ENCODE measurements at regions not wholly inside any gene's neighbourhood (a gene's known extent, or its start where the extent isn't known, plus 50 kb on each side); places are given as distances from the start of the nearest gene placed in this dataset.

GRCh38 chr11:81246941-81247340, 1486.7 kb downstream of the FAM181B start (continued):
- no peak for TF ChIP-seq BCLAF1 (IDR thresholded peaks at IDR 0.05)

GRCh38 chr11:81245791-81246190, 1487.9 kb downstream of the FAM181B start:
- BruUV-seq (replicated peaks), result no TSS peak
- ATAC-seq, result no peak
- ChIA-PET CTCF (interaction anchor here (1.2 kb wide), 1 partner anchor 9 kb away, joined by 4 read pairs; no protein-coding TSS in a partner anchor), RAD21 (ENCODE audit: unreplicated experiment) (no interaction called here), POLR2A (no interaction called here), SMC1A (ENCODE audit: uncharacterized antibody, unreplicated experiment) (no interaction called here)
- TF ChIP-seq, protein P1, sequence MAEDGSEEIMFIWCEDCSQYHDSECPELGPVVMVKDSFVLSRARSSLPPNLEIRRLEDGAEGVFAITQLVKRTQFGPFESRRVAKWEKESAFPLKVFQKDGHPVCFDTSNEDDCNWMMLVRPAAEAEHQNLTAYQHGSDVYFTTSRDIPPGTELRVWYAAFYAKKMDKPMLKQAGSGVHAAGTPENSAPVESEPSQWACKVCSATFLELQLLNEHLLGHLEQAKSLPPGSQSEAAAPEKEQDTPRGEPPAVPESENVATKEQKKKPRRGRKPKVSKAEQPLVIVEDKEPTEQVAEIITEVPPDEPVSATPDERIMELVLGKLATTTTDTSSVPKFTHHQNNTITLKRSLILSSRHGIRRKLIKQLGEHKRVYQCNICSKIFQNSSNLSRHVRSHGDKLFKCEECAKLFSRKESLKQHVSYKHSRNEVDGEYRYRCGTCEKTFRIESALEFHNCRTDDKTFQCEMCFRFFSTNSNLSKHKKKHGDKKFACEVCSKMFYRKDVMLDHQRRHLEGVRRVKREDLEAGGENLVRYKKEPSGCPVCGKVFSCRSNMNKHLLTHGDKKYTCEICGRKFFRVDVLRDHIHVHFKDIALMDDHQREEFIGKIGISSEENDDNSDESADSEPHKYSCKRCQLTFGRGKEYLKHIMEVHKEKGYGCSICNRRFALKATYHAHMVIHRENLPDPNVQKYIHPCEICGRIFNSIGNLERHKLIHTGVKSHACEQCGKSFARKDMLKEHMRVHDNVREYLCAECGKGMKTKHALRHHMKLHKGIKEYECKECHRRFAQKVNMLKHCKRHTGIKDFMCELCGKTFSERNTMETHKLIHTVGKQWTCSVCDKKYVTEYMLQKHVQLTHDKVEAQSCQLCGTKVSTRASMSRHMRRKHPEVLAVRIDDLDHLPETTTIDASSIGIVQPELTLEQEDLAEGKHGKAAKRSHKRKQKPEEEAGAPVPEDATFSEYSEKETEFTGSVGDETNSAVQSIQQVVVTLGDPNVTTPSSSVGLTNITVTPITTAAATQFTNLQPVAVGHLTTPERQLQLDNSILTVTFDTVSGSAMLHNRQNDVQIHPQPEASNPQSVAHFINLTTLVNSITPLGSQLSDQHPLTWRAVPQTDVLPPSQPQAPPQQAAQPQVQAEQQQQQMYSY (CRISPR knock-in tag; IDR thresholded peaks at IDR 0.05), result no peak
- TF ChIP-seq CBX3 (IDR thresholded peaks at IDR 0.05; ENCODE audit: borderline replicate concordance, low read depth) (no peak), EED (IDR thresholded peaks at IDR 0.05; ENCODE audit: low read depth) (no peak)
- Histone ChIP-seq H3K4me1 (ENCODE audit: control insufficient read depth, insufficient read depth, low read length) (no peaks in the 10 kb centered on the region), H4K20me1 (ENCODE audit: control insufficient read depth, insufficient read depth) (no peaks in the 10 kb centered on the region), H3K36me3 (ENCODE audit: control insufficient read depth in 2 of 2, insufficient read depth in 2 of 2, low read length in 1 of 2) (no peaks in the 10 kb centered on the region), H3K4me3 (no peak overlapping the region), H3K9ac (ENCODE audit: control insufficient read depth, insufficient read depth, low read length) (no peak overlapping the region), H3K27me3 (replicated peaks in 1 of 2; ENCODE audit: control insufficient read depth in 2 of 2, insufficient read depth in 2 of 2, low read length in 1 of 2) (no peaks in the 10 kb centered on the region), H3K79me2 (ENCODE audit: control insufficient read depth, insufficient read depth, low read length) (no peaks in the 10 kb centered on the region), H3K4me2 (ENCODE audit: control insufficient read depth, insufficient read depth) (no peak overlapping the region), H2AFZ (ENCODE audit: control insufficient read depth, low read depth, low read length) (no peak overlapping the region), H3K9me3 (replicated peaks; ENCODE audit: control insufficient read depth, insufficient read depth, low read length) (no peaks in the 10 kb centered on the region), H3K27ac (ENCODE audit: control insufficient read depth, insufficient read depth) (no peak overlapping the region)
- in situ Hi-C loops (cut with MboI) (loop anchor here (25.0 kb wide), 1 partner anchor 1533 kb away; no protein-coding TSS in a partner anchor), intact Hi-C loops (cut with micrococcal nuclease; ENCODE audit: unreplicated experiment) (no loop called here)
- no peak for FAIRE-seq
- DNase-seq (ENCODE audit: low read depth, low spot score), result no peak
- 15% methylated on average over 3 of the region's 3 CpGs for WGBS (ENCODE audit: insufficient coverage, insufficient replicate concordance, low lambda C conversion rate, missing lambda C conversion rate)
